OCI-LY3 (cell line): ENCODE measurements at regions not wholly inside any gene's neighbourhood (a gene's known extent, or its start where the extent isn't known, plus 50 kb on each side); places are given as distances from the start of the nearest gene placed in this dataset.

Experiments used
- CTCF ChIP-seq: fragments of 200-600, 300-600 bp; sonication (generic); IDR thresholded peaks from 2 replicates; pipeline ENCODE4 v1.5.1; 2014; ENCODE audit warnings: antibody characterized with exemption, low read length, low read depth
- EZH2phosphoT487 ChIP-seq: fragments of 200-600 bp; shearing (Covaris generic); IDR thresholded peaks from 2 replicates; pipeline ENCODE4 v1.6.1; 2018; ENCODE audit warnings: antibody characterized with exemption, mixed run types, low read depth

GRCh38 chr11:37605229-37605628 is 1007.2 kb upstream of the RAG2 start:
- no peak for TF ChIP-seq CTCF
- no peak for TF ChIP-seq EZH2phosphoT487
